Astrocyte of the cerebellum (primary cell): ENCODE measurements at regions not wholly inside any gene's neighbourhood (a gene's known extent, or its start where the extent isn't known, plus 50 kb on each side); places are given as distances from the start of the nearest gene placed in this dataset.
A peak's percentile ranks its signal among the peaks of the same experiment; 100 is the strongest.

Experiments used
- DNase-seq: peaks from one replicate; pipeline ENCODE4 v3.0.0-alpha.2; 2011; ENCODE audit warnings: low read depth
- H3K4me3 ChIP-seq: 2 replicates; pipeline ENCODE4 v1.5.1; 2011; ENCODE audit warnings: mild to moderate bottlenecking, low read depth, low read length, moderate library complexity
- CTCF ChIP-seq: IDR thresholded peaks from 2 replicates; pipeline ENCODE4 v1.5.1; 2012; ENCODE audit warnings: low read length, low read depth, moderate library complexity, mild to moderate bottlenecking; ENCODE audit errors: missing control alignments
- in situ Hi-C: cut with HindIII; loops from 2 replicates; pipeline ENCODE4 v1.10.0; 2017; ENCODE audit warnings: low sequenced_read_pairs

- in situ Hi-C loops = no loop called here
- H3K4me3 ChIP-seq = no peak overlapping the region
- TF ChIP-seq CTCF = no peak
- no peak for DNase-seq
Measured at GRCh38 chr4:187366530-187366929, 629.0 kb upstream of the ZFP42 start.

- in situ Hi-C loops = no loop called here
- no peak for DNase-seq
- H3K4me3 ChIP-seq = no peak overlapping the region
- no peak for TF ChIP-seq CTCF
Measured at GRCh38 chr4:187370918-187371317, 624.7 kb upstream of the ZFP42 start.

- no peak overlapping the region for H3K4me3 ChIP-seq
- no peak for DNase-seq
- in situ Hi-C loops = no loop called here
- no peak for TF ChIP-seq CTCF
Measured at GRCh38 chr4:187378441-187378840, 617.1 kb upstream of the ZFP42 start.

- TF ChIP-seq CTCF = peak; percentile 18
- DNase-seq = no peak
- in situ Hi-C loops = no loop called here
- no peak overlapping the region for H3K4me3 ChIP-seq
Measured at GRCh38 chr4:187380181-187380581, 615.4 kb upstream of the ZFP42 start.

- in situ Hi-C loops = no loop called here
- TF ChIP-seq CTCF = no peak
- no peak overlapping the region for H3K4me3 ChIP-seq
- no peak for DNase-seq
Measured at GRCh38 chr4:187383181-187383580, 612.4 kb upstream of the ZFP42 start.

- H3K4me3 ChIP-seq = no peak overlapping the region
- no peak for TF ChIP-seq CTCF
- in situ Hi-C loops = no loop called here
- DNase-seq = no peak
Measured at GRCh38 chr4:187387739-187388138, 607.8 kb upstream of the ZFP42 start.

- no peak for DNase-seq
Measured at GRCh38 chr4:187389420-187389819, 606.2 kb upstream of the ZFP42 start.

More at GRCh38 chr4:187389420-187389819, 606.2 kb upstream of the ZFP42 start:
- in situ Hi-C loops = no loop called here
- H3K4me3 ChIP-seq = no peak overlapping the region
- TF ChIP-seq CTCF = no peak
